HS-5 (cell line): ENCODE measurements at regions not wholly inside any gene's neighbourhood (a gene's known extent, or its start where the extent isn't known, plus 50 kb on each side); places are given as distances from the start of the nearest gene placed in this dataset.
"Not testable (repeated sequence)": the region's sequence is repeated elsewhere in the genome, so short reads cannot be mapped to it uniquely, and the experiment has no call there.

Source experiments
- DNase-seq: peaks from one replicate; pipeline ENCODE4 v3.0.0-alpha.2; 2012; ENCODE audit warnings: low read depth

- no peak for DNase-seq
Observed at GRCh38 chr10:29722777-29723176, 88.0 kb upstream of the SVIL start.

GRCh38 chr10:29720149-29720548 is 85.4 kb upstream of the SVIL start:
- DNase-seq: no peak

DNA sequence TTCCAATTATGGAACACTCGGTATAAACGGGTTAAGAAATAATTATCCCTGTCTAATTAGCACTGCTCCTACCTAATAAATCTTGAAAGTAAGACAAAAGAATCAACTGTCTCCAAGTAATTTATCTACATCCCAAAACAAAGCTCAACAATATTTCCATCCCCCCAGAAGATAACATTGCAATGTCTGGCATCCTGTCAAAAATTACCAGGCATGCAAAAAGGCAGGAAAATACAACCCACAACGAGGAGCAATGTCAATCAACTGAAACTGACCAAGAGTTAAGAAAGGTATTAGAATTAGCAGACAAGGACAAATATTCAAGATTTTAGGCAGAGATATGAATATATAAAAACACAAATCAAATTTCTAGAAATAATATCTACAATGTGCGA is 84.5 kb upstream of the SVIL start:
- DNase-seq: no peak

- no peak for DNase-seq
Observed at GRCh38 chr10:29715296-29715695, 80.5 kb upstream of the SVIL start.

DNA sequence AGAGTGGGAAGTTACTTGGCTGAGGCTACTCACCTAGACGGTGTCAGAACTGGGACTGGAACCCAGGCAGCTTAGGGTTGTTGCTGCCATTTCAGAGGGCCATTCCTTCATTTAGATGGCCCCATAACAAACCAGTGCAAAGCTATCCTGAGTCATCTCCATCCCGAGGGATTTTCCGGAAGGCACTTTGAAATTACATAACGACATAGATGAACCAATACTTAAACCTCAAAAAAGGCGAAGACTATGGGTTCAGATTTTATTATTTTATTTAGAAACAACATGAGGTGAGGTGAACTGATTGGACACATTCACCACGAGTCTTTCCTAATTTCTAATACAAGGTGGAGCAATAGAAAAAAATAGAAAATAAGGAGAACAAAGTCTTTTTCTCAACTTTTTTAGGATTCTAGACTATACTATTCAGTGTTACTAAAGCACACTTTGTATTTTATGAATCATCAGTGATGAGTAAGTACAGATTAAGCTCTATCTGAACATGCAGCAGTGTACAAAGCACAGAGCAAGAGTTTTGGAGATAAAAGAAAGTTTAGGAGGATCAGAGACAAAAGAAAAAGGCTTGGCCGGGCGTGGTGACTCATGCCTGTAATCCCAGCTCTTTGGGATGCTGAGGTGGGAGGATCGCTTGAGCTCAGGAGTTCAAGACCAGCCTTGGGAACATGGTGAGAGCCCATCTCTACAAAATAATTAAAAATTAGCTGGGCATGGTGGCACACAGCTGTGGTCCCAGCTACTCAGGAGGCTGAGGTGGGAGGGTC is 79.5 kb upstream of the SVIL start:
- DNase-seq: peak; percentile 68

DNA sequence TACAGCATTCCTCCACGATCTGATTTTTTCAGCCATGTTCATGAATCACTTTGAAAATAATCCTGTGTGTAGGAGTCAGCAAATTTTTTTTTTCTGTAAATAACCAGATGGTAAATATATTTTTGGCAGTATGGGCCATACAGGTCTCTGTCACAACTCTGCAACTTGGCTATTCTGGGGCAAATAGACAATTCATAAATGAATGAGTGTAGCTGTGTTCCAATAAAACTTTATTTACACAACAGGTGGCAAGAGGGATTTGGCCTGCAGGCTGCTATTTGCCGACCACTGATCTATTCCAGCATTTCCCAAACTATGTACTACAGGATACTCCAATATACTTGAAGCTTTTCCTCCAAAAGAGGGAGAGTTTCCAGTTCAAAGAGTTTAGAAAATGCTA is 78.7 kb upstream of the SVIL start:
- DNase-seq: no peak

DNA sequence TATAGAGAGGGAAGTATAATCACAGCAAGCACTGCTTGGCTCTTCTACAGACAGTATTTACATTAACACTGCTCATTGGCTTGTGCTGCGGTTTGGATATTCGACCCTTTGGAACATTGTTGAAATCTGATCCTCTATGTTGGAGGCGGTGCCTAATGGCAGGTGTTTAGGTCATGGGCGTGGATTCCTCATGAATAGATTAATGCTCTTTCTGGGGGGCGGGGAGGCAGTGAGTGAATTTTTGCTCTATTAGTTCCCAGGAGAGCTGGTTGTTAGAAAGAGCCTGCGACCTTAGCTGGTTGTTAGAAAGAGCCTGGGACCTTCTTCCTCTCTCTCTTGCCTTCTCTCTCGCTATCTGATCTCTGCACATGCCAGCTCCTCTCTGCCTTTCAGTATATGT is 77.3 kb upstream of the SVIL start:
- DNase-seq: no peak

DNA sequence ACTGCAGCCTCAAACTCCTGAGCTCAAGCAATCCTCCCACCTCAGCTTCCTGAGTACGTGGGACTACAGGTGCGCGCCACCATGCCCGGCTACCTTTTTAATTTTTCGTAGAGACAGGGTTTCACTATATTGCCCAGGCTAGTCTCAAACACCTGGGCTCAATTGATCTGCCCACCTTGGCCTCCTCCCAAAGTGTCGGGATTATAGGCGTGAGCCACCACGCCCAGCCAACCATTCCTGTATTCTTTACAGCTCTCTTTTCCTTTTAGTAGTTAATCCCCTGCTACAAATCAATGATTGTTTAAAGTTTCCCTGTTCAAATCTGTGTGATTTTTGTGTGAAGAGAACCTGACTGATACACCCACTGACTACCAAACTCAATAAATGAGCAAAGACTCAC is 75.4 kb upstream of the SVIL start:
- DNase-seq: no peak

DNA sequence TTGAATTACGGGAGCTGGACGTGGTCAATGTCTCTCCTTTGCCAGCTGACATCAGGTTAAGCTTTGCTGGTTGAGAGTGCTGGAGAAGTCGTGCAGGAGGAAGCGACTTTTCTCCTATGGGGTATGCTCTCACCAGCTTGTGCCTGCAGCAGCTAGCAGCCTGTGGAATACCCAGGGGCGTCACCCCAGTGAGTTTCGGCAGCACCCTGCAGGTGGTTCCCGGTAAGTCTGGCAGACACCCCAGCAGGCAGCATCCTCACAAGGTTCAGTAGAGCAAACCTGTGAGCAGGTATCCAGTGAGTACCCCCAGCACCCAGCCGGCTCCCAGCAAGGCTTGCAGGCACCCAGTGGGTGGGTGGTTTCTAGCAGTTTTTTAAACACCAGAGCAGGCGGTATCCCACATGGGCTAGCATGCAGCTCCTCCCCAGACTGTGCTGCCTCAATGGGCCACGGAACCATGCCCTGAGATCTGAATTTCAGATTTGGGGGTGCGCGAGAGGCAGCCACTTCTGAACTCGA is 74.8 kb upstream of the SVIL start:
- DNase-seq: no peak

GRCh38 chr10:29703271-29703670 is 68.5 kb upstream of the SVIL start:
- no peak for DNase-seq

DNA sequence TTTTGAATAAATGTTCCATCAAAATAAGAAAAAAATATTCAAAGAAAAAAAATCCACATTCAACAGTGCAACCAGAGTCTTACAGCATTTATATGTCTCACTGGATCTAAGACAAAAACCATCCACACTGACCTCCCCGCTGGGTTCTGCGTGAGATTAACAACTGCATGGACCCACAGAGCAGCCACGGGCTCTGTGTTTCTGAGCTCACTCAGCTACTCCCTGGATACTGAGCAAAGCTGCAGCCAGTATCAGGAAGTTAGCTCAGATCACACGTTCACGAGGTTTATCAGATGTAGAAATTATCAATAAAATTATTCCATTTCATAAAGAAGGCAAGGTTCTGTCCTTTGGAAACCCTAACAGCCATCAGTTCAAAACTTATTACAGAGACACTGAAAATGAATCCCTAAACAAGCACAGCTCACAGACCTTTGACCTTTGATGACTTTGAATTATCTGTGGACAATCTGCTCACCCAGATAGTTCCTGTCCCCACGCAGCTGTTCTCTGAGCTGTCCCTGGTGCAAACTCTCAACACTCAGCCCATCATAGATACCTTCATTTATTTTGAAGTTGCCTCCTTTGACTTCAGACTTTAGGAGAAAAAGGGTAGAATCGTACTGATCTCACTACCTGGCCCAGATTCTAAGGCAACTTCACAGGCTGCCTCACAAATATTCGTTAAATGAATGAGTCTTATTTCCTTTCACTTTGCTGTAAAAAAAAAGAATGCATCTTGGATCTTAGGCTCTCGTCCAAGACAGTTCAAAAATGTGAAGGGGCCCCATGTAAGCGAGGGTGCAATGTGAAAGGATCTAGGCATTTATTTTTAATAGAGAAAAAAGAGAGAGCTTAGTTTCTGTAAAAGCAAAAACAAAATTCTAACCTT is 67.7 kb upstream of the SVIL start:
- DNase-seq: no peak

DNA sequence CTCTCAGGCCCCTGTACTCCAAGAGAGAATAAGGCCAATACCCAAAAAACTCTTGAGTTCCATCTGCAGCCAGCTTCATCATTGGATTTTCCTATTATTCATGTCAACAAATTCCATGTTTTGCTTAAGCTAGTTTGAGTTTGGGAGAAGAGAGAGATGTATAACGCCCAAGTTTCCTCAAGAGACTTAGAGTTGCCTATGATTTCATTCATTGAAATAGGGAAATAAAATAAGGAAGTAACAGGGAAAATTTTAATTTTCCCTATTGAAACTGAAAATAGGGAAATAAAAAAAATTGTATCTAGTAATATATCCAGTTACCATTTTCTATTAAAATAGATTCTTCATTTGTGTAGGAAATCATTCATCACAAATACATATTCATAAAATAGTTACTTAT is 66.5 kb upstream of the SVIL start:
- no peak for DNase-seq

GRCh38 chr10:29699621-29700020 is 64.8 kb upstream of the SVIL start:
- no peak for DNase-seq

DNA sequence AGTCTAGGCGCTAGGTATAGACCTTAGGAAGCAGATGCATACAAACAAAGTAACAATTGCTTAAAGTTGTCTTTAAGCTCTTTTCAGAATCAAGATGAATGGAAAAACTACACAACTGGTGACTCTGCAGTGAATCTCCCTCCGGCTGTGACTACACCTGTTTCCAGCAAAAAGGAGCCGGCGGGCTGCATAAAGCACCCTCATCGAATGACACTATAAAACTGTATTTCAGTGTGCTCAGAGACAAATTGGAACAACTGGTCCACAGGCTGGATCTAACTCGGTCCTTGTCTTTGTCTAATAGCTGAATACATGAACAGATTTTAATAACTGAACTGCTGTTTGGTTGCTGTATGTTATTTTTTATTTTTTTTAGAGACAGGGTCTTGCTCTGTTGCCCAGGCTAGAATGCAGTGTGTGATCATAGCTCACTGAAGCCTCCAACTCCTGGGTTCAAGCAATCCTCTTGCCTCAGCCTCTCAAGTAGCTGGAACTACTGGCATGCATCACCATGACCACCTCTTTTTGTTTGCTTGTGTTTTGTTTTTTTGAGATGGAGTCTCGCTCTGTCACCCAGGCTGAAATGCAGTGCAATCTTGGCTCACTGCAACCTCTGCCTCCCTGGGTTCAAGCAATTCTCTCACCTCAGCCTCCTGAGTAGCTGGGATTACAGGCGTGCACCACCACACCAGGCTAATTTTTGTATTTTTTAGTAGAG is 64.2 kb upstream of the SVIL start:
- DNase-seq: no peak

- DNase-seq: not testable (repeated sequence)
Observed at GRCh38 chr10:29696581-29696980, 61.8 kb upstream of the SVIL start.

GRCh38 chr10:29694121-29694520 is 59.4 kb upstream of the SVIL start:
- DNase-seq: no peak

DNA sequence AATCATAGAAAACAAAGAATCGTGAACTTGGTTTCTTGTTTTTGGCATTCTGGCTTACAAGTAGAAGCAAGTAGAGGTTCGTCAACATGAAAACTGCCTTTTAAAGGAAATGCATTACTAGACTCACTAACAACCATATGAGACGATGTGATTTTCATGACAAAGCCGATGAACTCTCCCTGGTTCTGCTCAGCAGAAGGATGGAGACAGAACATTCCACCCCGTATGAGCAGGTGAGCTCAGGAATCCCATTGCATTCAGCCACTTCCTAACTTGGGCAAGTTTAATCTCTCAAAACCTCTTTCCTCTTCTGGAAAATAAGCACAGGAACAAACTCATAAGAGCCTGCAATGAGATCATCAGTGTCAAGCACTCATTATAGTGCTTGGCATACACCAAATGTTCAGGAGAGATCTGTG is 57.4 kb upstream of the SVIL start:
- no peak for DNase-seq

GRCh38 chr10:29691564-29692072 is 56.8 kb upstream of the SVIL start:
- DNase-seq: no peak

- no peak for DNase-seq
Observed at GRCh38 chr10:29689001-29689400, 54.2 kb upstream of the SVIL start.

DNA sequence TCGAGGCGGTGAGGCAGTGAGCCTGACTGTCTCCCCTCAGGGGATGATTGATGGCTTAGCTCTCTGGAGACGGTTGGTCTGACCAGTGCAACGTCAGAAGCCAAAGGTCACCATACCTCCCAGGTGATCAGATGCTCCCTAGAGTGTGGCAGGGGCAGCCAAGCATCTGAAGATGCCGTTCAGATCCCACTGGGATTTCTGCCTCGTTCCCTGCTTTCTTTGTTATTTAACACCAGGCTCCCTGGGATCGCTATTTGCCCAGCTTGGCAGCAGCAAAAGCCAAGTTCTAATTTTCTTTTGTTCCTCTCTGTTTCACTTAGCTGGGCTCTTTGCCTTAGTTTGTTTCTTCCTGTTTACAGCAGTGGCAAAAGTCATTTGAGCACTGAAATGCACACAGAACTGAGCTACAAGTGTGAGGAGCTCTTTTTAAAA is 53.5 kb upstream of the SVIL start:
- no peak for DNase-seq

GRCh38 chr10:29687421-29688164 is 52.8 kb upstream of the SVIL start:
- DNase-seq: no peak

GRCh38 chr10:29685506-29685905 is 50.7 kb upstream of the SVIL start:
- no peak for DNase-seq
